Mesodermal cell (in vitro differentiated cells): ENCODE measurements at regions not wholly inside any gene's neighbourhood (a gene's known extent, or its start where the extent isn't known, plus 50 kb on each side); places are given as distances from the start of the nearest gene placed in this dataset.
A peak's percentile ranks its signal among the peaks of the same experiment; 100 is the strongest.
"Not testable (repeated sequence)": the region's sequence is repeated elsewhere in the genome, so short reads cannot be mapped to it uniquely, and the experiment has no call there.

Experiments
- H3K27ac ChIP-seq: 2 replicates; pipeline ENCODE4 v1.7.0; 2013; ENCODE audit warnings: mild to moderate bottlenecking, low read depth, low read length, moderate library complexity; ENCODE audit not compliant: severe bottlenecking
- H3K36me3 ChIP-seq: 2 replicates; pipeline ENCODE4 v1.7.1; 2013; ENCODE audit warnings: mild to moderate bottlenecking, low read length, moderate library complexity; ENCODE audit not compliant: control insufficient read depth, insufficient read depth
- H3K4me1 ChIP-seq: one replicate; pipeline ENCODE4 v1.7.1; 2013; ENCODE audit warnings: mild to moderate bottlenecking, low read length; ENCODE audit not compliant: insufficient read depth, control insufficient read depth, poor library complexity, severe bottlenecking
- H3K4me3 ChIP-seq: 2 replicates; pipeline ENCODE4 v1.7.0; 2013; ENCODE audit warnings: low read length, control low read depth, mild to moderate bottlenecking; ENCODE audit not compliant: insufficient read depth, poor library complexity, severe bottlenecking; ENCODE audit errors: extremely low read depth
- H3K9me3 ChIP-seq: 2 replicates; pipeline ENCODE4 v1.7.1; 2013; ENCODE audit warnings: mild to moderate bottlenecking, low read length, moderate library complexity; ENCODE audit not compliant: control insufficient read depth
- WGBS, 2 experiments: methylation state at CpG; one replicate each; pipeline ENCODE4 v1.1.5; 2013; ENCODE audit warnings: missing lambda C conversion rate in 2 of 2; ENCODE audit not compliant: insufficient coverage in 2 of 2; 5-methylcytosine and 5-hydroxymethylcytosine counted together

DNA sequence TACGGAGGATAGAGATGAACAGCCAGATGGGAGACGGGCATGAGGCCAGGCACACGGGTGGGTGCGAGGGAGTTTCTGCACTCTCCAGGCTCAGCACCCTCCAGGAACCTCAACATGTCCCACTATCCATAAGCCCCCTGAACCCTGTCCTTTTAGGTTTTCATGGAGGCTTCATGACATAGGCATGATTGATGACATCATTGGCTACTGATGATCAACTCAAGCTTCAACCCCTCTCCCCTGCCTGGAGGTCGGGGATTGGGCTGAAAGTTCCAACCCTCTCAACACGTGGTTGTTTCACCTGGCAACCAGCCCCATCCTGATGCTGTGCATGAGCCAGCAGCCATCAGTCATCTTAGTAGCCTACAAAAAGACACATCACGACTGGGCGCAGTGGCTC, 360.7 kb upstream of the AUTS2 start:
- no peaks in the 10 kb centered on the region for H3K9me3 ChIP-seq
- H3K4me1 ChIP-seq = peaks cover 4% of the 10 kb centered on the region
- H3K36me3 ChIP-seq = no peaks in the 10 kb centered on the region
- no peak overlapping the region for H3K27ac ChIP-seq
- WGBS, 2 experiments = 74 to 85% methylated on average over 5 of the region's 8 CpGs
- H3K4me3 ChIP-seq = no peak overlapping the region

- no CpG with 5 or more reads among the region's 1 CpG for WGBS, 2 experiments
- Histone ChIP-seq H3K9me3 (no peaks in the 10 kb centered on the region), H3K36me3 (no peaks in the 10 kb centered on the region), H3K27ac (no peak overlapping the region), H3K4me3 (no peak overlapping the region), H3K4me1 (peaks cover 24% of the 10 kb centered on the region)
Measured at GRCh38 chr7:69243016-69243415, 355.3 kb upstream of the AUTS2 start.

- Histone ChIP-seq H3K4me1 (peaks cover 24% of the 10 kb centered on the region), H3K36me3 (no peaks in the 10 kb centered on the region), H3K27ac (peak overlapping the region; percentile 93), H3K4me3 (no peak overlapping the region), H3K9me3 (no peaks in the 10 kb centered on the region)
- WGBS, 2 experiments = no CpG with 5 or more reads among the region's 2 CpGs
Measured at GRCh38 chr7:69244701-69245100, 353.6 kb upstream of the AUTS2 start.

GRCh38 chr7:69245646-69246045, 352.6 kb upstream of the AUTS2 start:
- H3K36me3 ChIP-seq = no peaks in the 10 kb centered on the region
- H3K27ac ChIP-seq = peak overlapping the region; percentile 93
- H3K4me3 ChIP-seq = no peak overlapping the region
- H3K4me1 ChIP-seq = peaks cover 24% of the 10 kb centered on the region
- 54 to 70% methylated on average over 2 of the region's 2 CpGs for WGBS, 2 experiments
- no peaks in the 10 kb centered on the region for H3K9me3 ChIP-seq

DNA sequence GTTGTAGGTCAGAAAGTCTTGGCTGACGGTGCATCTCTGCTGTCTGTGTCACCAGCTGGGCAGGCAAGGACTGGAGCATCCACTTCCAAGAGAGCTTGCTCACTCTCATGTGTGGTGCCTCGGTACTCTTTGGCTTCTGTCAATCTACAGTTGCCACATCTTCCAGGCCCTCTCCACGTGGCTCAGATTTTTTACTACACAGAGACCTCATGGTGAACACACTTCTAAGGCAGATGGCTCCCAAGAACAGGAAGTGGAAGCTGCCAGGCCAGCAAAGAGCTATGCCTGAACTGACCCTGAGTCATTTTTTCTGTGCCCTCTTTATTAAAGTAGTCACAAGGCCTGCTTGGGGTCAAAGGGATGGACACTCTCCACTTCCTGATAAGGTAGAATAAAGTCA, 351.5 kb upstream of the AUTS2 start:
- Histone ChIP-seq H3K27ac (peak overlapping the region; percentile 93), H3K4me1 (peaks cover 24% of the 10 kb centered on the region), H3K36me3 (no peaks in the 10 kb centered on the region), H3K9me3 (no peaks in the 10 kb centered on the region), H3K4me3 (no peak overlapping the region)
- 93 to 100% methylated on average over 3 of the region's 3 CpGs for WGBS, 2 experiments

- H3K4me1 ChIP-seq = peaks cover 24% of the 10 kb centered on the region
- not testable (repeated sequence) for H3K36me3 ChIP-seq, H3K4me3 ChIP-seq, H3K27ac ChIP-seq, H3K9me3 ChIP-seq
- 80% methylated on average over 1 of the region's 2 CpGs; no CpG with 5 or more reads in 1 of the 2 experiments for WGBS, 2 experiments
Measured at GRCh38 chr7:69248382-69248828, 349.9 kb upstream of the AUTS2 start.

DNA sequence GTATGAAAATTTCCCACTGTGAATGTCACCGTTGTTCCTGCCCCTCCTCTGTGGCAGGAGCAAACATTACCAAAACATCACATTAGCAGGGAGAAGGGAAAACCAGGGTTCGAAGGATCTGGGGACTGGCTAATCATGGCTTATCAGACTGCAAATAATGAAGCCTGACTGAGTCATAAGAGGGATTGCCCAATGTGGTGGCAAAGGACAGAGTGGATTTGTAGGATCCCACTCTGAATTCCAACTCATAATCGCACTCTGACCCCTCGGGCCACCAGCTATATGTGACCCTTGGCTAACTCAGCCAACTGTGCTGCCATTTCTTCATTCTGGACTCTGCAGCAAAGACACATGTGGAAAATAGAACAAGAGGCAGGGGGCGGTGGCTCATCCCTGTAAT, 347.3 kb upstream of the AUTS2 start:
- WGBS, 2 experiments = 96 to 100% methylated on average over 3 to 4 of the region's 5 CpGs
- H3K36me3 ChIP-seq = no peaks in the 10 kb centered on the region
- no peak overlapping the region for H3K27ac ChIP-seq
- no peak overlapping the region for H3K4me3 ChIP-seq
- peaks cover 14% of the 10 kb centered on the region for H3K4me1 ChIP-seq
- H3K9me3 ChIP-seq = no peaks in the 10 kb centered on the region

DNA sequence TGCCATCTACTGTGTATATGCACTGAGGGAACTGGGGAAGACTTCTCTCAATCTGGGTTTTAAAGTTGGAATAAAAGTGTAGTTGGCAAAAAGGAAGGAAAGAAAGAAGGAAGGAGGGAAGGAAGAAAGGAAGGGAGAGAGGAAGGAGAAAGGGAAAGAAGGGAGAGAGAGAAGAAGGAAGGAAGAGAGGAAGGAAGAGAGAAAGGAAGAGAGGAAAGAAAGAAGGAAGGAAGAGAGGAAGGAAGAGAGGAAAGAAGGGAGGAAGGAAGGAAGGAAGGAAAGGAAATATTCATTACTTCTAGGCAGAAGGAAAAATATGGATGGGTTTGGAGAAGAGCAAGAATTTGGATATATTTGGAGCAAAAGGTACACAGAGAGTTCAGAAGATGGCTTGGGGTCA, 343.6 kb upstream of the AUTS2 start:
- H3K36me3 ChIP-seq = no peaks in the 10 kb centered on the region
- no peak overlapping the region for H3K4me3 ChIP-seq
- H3K4me1 ChIP-seq = no peaks in the 10 kb centered on the region
- H3K27ac ChIP-seq = no peak overlapping the region
- no peaks in the 10 kb centered on the region for H3K9me3 ChIP-seq

- H3K4me3 ChIP-seq = no peak overlapping the region
- WGBS, 2 experiments = 92 to 94% methylated on average over 12 of the region's 12 CpGs
- no peaks in the 10 kb centered on the region for H3K9me3 ChIP-seq
- H3K27ac ChIP-seq = no peak overlapping the region
- no peaks in the 10 kb centered on the region for H3K36me3 ChIP-seq
- H3K4me1 ChIP-seq = no peaks in the 10 kb centered on the region
Measured at GRCh38 chr7:69256634-69257081, 341.6 kb upstream of the AUTS2 start.

DNA sequence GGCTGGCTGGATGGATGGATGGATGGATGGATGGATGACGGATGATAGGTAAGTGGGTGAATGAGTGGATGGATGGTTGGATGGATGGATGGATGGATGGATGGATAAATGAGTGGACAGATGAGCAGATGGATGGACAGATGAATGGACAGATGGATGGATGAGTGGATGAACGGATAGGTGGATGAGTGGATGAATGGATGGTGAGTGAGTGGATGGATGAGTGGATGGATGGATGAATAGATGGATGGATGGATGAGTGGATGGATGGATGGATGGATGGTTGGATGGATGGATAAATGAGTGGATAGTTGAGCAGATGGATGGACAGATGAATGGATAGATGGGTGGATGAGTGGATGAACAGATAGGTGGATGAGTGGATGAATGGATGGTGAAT, 340.7 kb upstream of the AUTS2 start:
- Histone ChIP-seq H3K9me3 (no peaks in the 10 kb centered on the region), H3K36me3 (no peaks in the 10 kb centered on the region), H3K4me3 (no peak overlapping the region), H3K27ac (no peak overlapping the region), H3K4me1 (no peaks in the 10 kb centered on the region)
- 81 to 91% methylated on average over 2 of the region's 2 CpGs for WGBS, 2 experiments

- no peaks in the 10 kb centered on the region for H3K4me1 ChIP-seq
- no peak overlapping the region for H3K27ac ChIP-seq
- WGBS, 2 experiments = 66 to 88% methylated on average over 1 to 2 of the region's 2 CpGs
- no peaks in the 10 kb centered on the region for H3K9me3 ChIP-seq
- no peak overlapping the region for H3K4me3 ChIP-seq
- no peaks in the 10 kb centered on the region for H3K36me3 ChIP-seq
Measured at GRCh38 chr7:69259445-69259844, 338.8 kb upstream of the AUTS2 start.
